BJ (cell line): ENCODE measurements at regions not wholly inside any gene's neighbourhood (a gene's known extent, or its start where the extent isn't known, plus 50 kb on each side); places are given as distances from the start of the nearest gene placed in this dataset.

ENCODE experiments used
- CTCF ChIA-PET: fragments of 350-600 bp; formaldehyde crosslinking; extraction: SDS; loops from one replicate; lab custom pipeline; 2021; ENCODE audit warnings: antibody characterized with exemption, inconsistent platforms; lab: Yijun Ruan, JAX
- POLR2A ChIA-PET: fragments of 300-600 bp; sonication (Branson Sonifier 250); formaldehyde crosslinking; extraction: SDS; loops from one replicate; lab custom pipeline; 2021; ENCODE audit warnings: antibody characterized with exemption; lab: Charles Lee
- DNase-seq: peaks from one replicate; pipeline ENCODE4 v3.0.0-alpha.2; 2011; ENCODE audit warnings: low read depth
- H3K27me3 ChIP-seq: 2 replicates; pipeline ENCODE4 v1.6.0; 2011; ENCODE audit warnings: low read length; ENCODE audit not compliant: control insufficient read depth, insufficient read depth
- H3K36me3 ChIP-seq: 2 replicates; pipeline ENCODE4 v1.5.1; 2011; ENCODE audit warnings: low read length; ENCODE audit not compliant: control insufficient read depth, insufficient read depth
- H3K4me3 ChIP-seq: 2 replicates; pipeline ENCODE4 v1.5.1; 2011; ENCODE audit warnings: low read depth, mild to moderate bottlenecking, control low read depth, low read length
- TF ChIP-seq, protein P1 (sequence below): IDR thresholded peaks from 2 replicates; pipeline ENCODE4 v1.5.1; 2011; ENCODE audit warnings: low read depth, mild to moderate bottlenecking, control low read depth, inconsistent platforms, low read length, moderate library complexity; ENCODE audit not compliant: insufficient read depth

GRCh38 chr20:40540166-40540565 lies 148.9 kb downstream of the MAFB start:
- Histone ChIP-seq H3K27me3 (no peaks in the 10 kb centered on the region), H3K36me3 (no peaks in the 10 kb centered on the region), H3K4me3 (no peak overlapping the region)
- ChIA-PET CTCF (interaction anchor here (0.6 kb wide), 1 partner anchor 30 kb away, joined by 3 read pairs; no protein-coding TSS in a partner anchor), POLR2A (no interaction called here)
- TF ChIP-seq, protein P1, sequence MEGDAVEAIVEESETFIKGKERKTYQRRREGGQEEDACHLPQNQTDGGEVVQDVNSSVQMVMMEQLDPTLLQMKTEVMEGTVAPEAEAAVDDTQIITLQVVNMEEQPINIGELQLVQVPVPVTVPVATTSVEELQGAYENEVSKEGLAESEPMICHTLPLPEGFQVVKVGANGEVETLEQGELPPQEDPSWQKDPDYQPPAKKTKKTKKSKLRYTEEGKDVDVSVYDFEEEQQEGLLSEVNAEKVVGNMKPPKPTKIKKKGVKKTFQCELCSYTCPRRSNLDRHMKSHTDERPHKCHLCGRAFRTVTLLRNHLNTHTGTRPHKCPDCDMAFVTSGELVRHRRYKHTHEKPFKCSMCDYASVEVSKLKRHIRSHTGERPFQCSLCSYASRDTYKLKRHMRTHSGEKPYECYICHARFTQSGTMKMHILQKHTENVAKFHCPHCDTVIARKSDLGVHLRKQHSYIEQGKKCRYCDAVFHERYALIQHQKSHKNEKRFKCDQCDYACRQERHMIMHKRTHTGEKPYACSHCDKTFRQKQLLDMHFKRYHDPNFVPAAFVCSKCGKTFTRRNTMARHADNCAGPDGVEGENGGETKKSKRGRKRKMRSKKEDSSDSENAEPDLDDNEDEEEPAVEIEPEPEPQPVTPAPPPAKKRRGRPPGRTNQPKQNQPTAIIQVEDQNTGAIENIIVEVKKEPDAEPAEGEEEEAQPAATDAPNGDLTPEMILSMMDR = no peak
- no peak for DNase-seq

DNA sequence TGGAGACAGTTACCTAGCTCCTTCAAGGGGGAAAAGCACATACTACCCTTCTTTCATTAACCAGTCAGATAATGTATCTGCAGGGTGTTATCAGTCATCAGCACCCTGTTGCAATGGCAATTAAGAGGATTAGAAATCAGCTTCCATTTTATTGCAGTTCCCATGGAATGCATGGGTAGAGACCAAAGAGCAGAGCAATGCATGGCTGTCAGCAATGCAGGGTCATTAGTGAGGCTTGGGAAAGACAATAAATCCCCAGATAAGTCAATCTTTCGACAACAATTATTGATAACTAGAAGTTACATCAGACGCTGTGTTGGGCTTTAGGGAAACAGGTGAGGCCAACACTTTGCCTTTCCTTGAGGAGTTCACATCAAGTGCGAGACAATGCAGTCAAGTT lies 150.9 kb downstream of the MAFB start:
- Histone ChIP-seq H3K36me3 (no peaks in the 10 kb centered on the region), H3K27me3 (no peaks in the 10 kb centered on the region), H3K4me3 (no peak overlapping the region)
- DNase-seq = no peak
- TF ChIP-seq, protein P1 = no peak
- CTCF ChIA-PET = no interaction called here
- POLR2A ChIA-PET = no interaction called here

DNA sequence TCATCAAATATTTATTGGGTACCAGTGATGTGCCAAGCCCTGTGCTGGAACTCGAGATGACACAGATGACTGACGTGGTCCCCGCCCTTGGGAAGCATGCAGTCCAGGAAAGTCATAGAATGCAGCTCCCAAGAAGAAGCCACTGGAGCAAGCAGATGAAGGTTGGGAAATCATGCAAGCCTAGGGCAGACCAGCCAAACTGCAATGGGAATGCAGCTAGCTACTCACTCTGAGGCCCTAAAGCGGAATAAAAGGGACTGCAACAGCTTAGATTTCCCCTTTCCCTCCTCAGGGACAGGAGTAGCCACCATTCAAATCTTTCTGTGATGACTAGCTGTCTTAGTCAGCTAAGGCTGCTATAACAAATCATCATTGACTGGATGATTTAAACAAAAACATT lies 152.2 kb downstream of the MAFB start:
- no peak for DNase-seq
- CTCF ChIA-PET = interaction anchor here (1.2 kb wide), 1 partner anchor 11 kb away, joined by 3 read pairs; no protein-coding TSS in a partner anchor
- POLR2A ChIA-PET = no interaction called here
- H3K4me3 ChIP-seq = no peak overlapping the region
- no peaks in the 10 kb centered on the region for H3K27me3 ChIP-seq
- no peaks in the 10 kb centered on the region for H3K36me3 ChIP-seq
- TF ChIP-seq, protein P1 = no peak

DNA sequence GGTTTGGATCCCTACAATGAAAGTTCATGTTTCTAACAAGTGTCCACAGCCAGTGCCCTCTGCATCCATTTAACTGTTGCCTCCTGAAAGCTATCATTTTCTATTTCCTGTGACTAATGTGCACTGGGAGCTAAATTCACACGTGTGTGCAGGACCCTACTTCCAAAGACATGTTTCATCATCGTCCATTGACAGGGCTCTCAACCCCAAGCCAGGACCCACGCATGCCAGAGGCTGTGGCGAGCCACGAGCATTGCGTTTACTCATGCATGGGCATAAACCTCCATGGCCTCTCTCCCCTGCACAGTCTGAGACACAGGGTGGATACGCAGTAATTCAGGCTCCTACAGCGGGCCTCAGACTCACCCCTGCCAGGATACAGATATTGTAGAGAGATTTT lies 153.2 kb downstream of the MAFB start:
- H3K36me3 ChIP-seq = no peaks in the 10 kb centered on the region
- H3K27me3 ChIP-seq = no peaks in the 10 kb centered on the region
- H3K4me3 ChIP-seq = no peak overlapping the region
- TF ChIP-seq, protein P1 = no peak
- ChIA-PET CTCF (interaction anchor here (1.2 kb wide), 1 partner anchor 12 kb away, joined by 3 read pairs; no protein-coding TSS in a partner anchor), POLR2A (no interaction called here)
- no peak for DNase-seq

- Histone ChIP-seq H3K4me3 (no peak overlapping the region), H3K27me3 (no peaks in the 10 kb centered on the region), H3K36me3 (no peaks in the 10 kb centered on the region)
- ChIA-PET POLR2A (no interaction called here), CTCF (no interaction called here)
- no peak for DNase-seq
- TF ChIP-seq, protein P1 = peak; percentile 14; the same call in 1 of the 2 replicates
These were observed 156.9 kb downstream of the MAFB start for GRCh38 chr20:40532103-40532502.
